ENCODE measurements at regions not wholly inside any gene's neighbourhood (a gene's known extent, or its start where the extent isn't known, plus 50 kb on each side); places are given as distances from the start of the nearest gene placed in this dataset.

- TF ChIP-seq, protein P1, sequence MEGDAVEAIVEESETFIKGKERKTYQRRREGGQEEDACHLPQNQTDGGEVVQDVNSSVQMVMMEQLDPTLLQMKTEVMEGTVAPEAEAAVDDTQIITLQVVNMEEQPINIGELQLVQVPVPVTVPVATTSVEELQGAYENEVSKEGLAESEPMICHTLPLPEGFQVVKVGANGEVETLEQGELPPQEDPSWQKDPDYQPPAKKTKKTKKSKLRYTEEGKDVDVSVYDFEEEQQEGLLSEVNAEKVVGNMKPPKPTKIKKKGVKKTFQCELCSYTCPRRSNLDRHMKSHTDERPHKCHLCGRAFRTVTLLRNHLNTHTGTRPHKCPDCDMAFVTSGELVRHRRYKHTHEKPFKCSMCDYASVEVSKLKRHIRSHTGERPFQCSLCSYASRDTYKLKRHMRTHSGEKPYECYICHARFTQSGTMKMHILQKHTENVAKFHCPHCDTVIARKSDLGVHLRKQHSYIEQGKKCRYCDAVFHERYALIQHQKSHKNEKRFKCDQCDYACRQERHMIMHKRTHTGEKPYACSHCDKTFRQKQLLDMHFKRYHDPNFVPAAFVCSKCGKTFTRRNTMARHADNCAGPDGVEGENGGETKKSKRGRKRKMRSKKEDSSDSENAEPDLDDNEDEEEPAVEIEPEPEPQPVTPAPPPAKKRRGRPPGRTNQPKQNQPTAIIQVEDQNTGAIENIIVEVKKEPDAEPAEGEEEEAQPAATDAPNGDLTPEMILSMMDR (IDR thresholded peaks at IDR 0.05; ENCODE audit: insufficient read depth, low read depth, low read length, missing control alignments) = no peak
- DNase-seq (ENCODE audit: low read depth) = no peak
- H3K4me3 ChIP-seq (ENCODE audit: low read depth, low read length) = no peak overlapping the region
Observed at GRCh38 chr7:3207387-3207902, 93.6 kb upstream of the SDK1 start.

- H3K4me3 ChIP-seq (ENCODE audit: low read depth, low read length) = no peak overlapping the region
- TF ChIP-seq, protein P1 (IDR thresholded peaks at IDR 0.05; ENCODE audit: insufficient read depth, low read depth, low read length, missing control alignments) = no peak
- no peak for DNase-seq (ENCODE audit: low read depth)
Observed at GRCh38 chr7:3210531-3210930, 90.5 kb upstream of the SDK1 start.

GRCh38 chr7:3214090-3214413 lies 87.0 kb upstream of the SDK1 start:
- DNase-seq (ENCODE audit: low read depth) = no peak
- TF ChIP-seq, protein P1 (IDR thresholded peaks at IDR 0.05; ENCODE audit: insufficient read depth, low read depth, low read length, missing control alignments) = no peak
- H3K4me3 ChIP-seq (ENCODE audit: low read depth, low read length) = no peak overlapping the region

DNA sequence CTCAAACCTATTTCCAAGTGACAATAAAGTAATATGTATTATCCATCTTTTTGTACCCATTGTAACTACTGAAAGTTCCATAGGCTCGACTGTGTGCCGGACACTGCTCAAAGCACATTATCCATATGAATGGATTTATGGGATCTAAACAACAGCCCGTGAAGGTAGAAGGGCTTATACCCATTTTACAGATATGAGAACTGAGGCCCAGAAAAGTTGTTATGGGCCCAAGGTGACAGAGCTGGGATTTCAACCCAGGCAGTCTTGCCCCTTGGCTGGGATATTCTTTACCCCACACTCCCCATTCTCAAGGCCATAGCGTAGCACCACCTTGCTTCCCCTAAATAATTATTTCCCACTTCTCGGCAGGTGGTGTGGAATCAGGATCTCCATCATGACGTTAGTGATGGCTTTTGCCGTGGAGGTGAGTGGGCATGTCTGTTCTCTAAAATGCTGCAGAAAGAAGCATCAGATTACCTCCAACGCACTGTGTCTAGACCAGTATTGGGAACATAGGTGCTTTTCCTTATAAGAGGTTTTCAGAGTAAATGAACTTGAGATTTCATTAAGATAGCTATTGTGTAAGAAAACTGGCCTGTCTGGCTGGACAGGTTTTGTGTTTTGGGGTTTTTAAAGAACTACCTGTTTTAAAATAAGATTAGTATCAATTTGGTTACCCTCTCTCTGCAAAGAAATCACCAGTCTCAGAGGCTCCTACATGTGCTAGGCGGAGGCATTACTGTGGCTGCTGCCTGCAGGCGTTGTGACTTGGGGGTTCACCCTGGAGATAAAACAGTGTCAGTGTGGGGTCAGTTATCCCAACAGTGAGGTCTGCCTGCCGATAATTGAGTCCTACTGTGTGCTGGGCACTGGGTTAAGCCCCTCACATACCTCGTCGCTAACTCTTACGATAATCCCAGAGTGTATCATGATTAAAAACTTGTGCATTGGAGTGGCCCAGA lies 85.1 kb upstream of the SDK1 start:
- no peak for DNase-seq (ENCODE audit: low read depth)
- TF ChIP-seq, protein P1 (IDR thresholded peaks at IDR 0.05; ENCODE audit: insufficient read depth, low read depth, low read length, missing control alignments) = no peak
- no peak overlapping the region for H3K4me3 ChIP-seq (ENCODE audit: low read depth, low read length)

DNA sequence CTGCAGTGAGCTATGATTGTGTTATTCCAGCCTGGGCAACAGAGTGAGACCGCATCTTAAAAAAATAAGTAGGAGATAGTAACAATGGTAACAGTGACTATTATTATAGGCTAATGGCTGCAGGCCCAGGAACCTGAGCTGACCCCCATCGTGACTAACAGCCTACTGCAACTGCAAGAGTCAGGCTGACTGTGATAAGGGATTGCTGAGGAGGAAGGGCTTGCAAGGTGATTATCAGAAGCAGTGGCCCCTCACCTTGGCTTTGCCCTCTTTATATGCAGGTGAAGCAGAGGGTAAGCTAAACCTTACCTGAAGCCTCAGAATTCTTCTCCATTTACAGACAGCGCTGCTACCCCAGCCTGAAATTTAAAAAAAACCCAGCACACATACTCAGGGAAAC lies 83.9 kb upstream of the SDK1 start:
- DNase-seq (ENCODE audit: low read depth) = no peak
- TF ChIP-seq, protein P1 (IDR thresholded peaks at IDR 0.05; ENCODE audit: insufficient read depth, low read depth, low read length, missing control alignments) = no peak

DNA sequence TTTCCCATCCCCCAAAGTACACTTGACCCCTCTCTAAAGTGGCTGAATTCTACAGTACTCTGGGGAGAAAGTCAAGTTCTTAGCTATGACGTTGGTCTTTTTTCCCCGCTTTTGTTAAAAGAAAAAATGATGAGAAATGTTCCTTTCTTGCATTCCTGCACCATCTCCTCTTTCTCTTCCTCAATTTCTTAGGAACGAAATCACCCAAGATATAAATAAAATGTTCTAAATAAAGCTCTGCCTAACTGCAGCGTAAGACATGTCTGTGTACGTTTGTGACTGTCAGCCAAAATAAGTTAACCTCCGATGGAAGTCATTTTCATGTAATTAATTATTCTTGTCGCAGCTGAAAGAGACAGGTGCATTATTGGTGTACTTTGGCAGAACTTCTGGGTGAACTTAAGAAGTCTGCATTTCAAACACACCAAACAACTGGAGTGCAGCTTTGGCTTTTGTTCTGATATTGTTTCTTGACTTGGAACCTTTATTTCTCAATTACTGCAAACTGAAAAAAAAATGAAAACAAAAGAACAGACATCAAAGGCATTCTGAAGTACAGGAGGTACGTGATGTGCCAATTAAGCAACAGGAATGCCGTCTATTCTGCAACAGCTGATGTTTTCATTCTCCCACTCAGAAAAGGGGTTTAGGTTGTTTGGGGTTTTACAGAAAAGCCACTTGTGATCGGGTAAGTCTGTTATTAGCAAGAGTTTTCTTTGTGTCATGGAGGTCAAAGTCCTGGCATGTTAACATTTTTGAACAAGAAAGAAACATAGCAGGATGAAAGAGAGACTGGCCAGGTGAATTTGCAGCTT lies 82.4 kb upstream of the SDK1 start:
- no peak overlapping the region for H3K4me3 ChIP-seq (ENCODE audit: low read depth, low read length)
- TF ChIP-seq, protein P1 (IDR thresholded peaks at IDR 0.05; ENCODE audit: insufficient read depth, low read depth, low read length, missing control alignments) = no peak
- DNase-seq (ENCODE audit: low read depth) = no peak

More for the DNA sequence above, 83.9 kb upstream of the SDK1 start:
- H3K4me3 ChIP-seq (ENCODE audit: low read depth, low read length) = no peak overlapping the region
